Activated naive CD4-positive, alpha-beta T cell treated with anti-CD3 and anti-CD28 coated beads, Interleukin-2, amount 50 U/mL, for 16 hours (primary cell): ENCODE measurements at regions not wholly inside any gene's neighbourhood (a gene's known extent, or its start where the extent isn't known, plus 50 kb on each side); places are given as distances from the start of the nearest gene placed in this dataset.
"Not testable (repeated sequence)": the region's sequence is repeated elsewhere in the genome, so short reads cannot be mapped to it uniquely, and the experiment has no call there.

ENCODE experiments used
- DNase-seq: peaks from one replicate; pipeline ENCODE4 v3.0.0-alpha.2; 2020

- no peak for DNase-seq
Measured at GRCh38 chr3:20904671-20905070, 718.7 kb upstream of the SGO1 start.

- DNase-seq, result no peak
Measured at GRCh38 chr3:20898962-20899361, 713.0 kb upstream of the SGO1 start.

GRCh38 chr3:20890111-20890519 lies 704.1 kb upstream of the SGO1 start:
- DNase-seq, result no peak

GRCh38 chr3:20878691-20879090 lies 692.7 kb upstream of the SGO1 start:
- no peak for DNase-seq

- no peak for DNase-seq
Measured at GRCh38 chr3:20873235-20873634, 687.2 kb upstream of the SGO1 start.

GRCh38 chr3:20870106-20870899 lies 684.3 kb upstream of the SGO1 start:
- no peak for DNase-seq

- no peak for DNase-seq
Measured at GRCh38 chr3:20865803-20866202, 679.8 kb upstream of the SGO1 start.

- no peak for DNase-seq
Measured at GRCh38 chr3:20861454-20861853, 675.4 kb upstream of the SGO1 start.

GRCh38 chr3:20857636-20858035 lies 671.6 kb upstream of the SGO1 start:
- DNase-seq, result no peak

- no peak for DNase-seq
Measured at GRCh38 chr3:20853890-20854289, 667.9 kb upstream of the SGO1 start.

- DNase-seq, result no peak
Measured at GRCh38 chr3:20852712-20853111, 666.7 kb upstream of the SGO1 start.

GRCh38 chr3:20849975-20850374 lies 664.0 kb upstream of the SGO1 start:
- no peak for DNase-seq

- no peak for DNase-seq
Measured at GRCh38 chr3:20846832-20847231, 660.8 kb upstream of the SGO1 start.

- no peak for DNase-seq
Measured at GRCh38 chr3:20846066-20846465, 660.1 kb upstream of the SGO1 start.

- no peak for DNase-seq
Measured at GRCh38 chr3:20844851-20845250, 658.8 kb upstream of the SGO1 start.

GRCh38 chr3:20842594-20843436 lies 656.8 kb upstream of the SGO1 start:
- no peak for DNase-seq

- DNase-seq, result no peak
Measured at GRCh38 chr3:20842002-20842401, 656.0 kb upstream of the SGO1 start.

GRCh38 chr3:20837676-20838302 lies 651.8 kb upstream of the SGO1 start:
- DNase-seq, result no peak

- no peak for DNase-seq
Measured at GRCh38 chr3:20836801-20837200, 650.8 kb upstream of the SGO1 start.

- DNase-seq, result no peak
Measured at GRCh38 chr3:20832963-20833362, 647.0 kb upstream of the SGO1 start.

- no peak for DNase-seq
Measured at GRCh38 chr3:20822251-20822650, 636.2 kb upstream of the SGO1 start.

- not testable (repeated sequence) for DNase-seq
Measured at GRCh38 chr3:20820872-20821271, 634.9 kb upstream of the SGO1 start.

- no peak for DNase-seq
Measured at GRCh38 chr3:20811631-20812030, 625.6 kb upstream of the SGO1 start.

- DNase-seq, result no peak
Measured at GRCh38 chr3:20811006-20811405, 625.0 kb upstream of the SGO1 start.
